Embryonic facial prominence (tissue), 1 donor: ENCODE measurements at regions not wholly inside any gene's neighbourhood (a gene's known extent, or its start where the extent isn't known, plus 50 kb on each side); places are given as distances from the start of the nearest gene placed in this dataset.
"Not testable (repeated sequence)": the region's sequence is repeated elsewhere in the genome, so short reads cannot be mapped to it uniquely, and the experiment has no call there.

Experiments used
- DNase-seq: peaks from one replicate; pipeline ENCODE4 v3.0.0-alpha.2; 2016; ENCODE audit errors: extremely low spot score

GRCh38 chr4:18479825-18480224, 458.3 kb upstream of the LCORL start:
- no peak for DNase-seq

- DNase-seq = no peak
Observed at GRCh38 chr4:18463987-18464559, 442.5 kb upstream of the LCORL start.

GRCh38 chr4:18458465-18458864, 436.9 kb upstream of the LCORL start:
- DNase-seq = no peak

- DNase-seq = no peak
Observed at GRCh38 chr4:18454349-18454748, 432.8 kb upstream of the LCORL start.

- no peak for DNase-seq
Observed at GRCh38 chr4:18445110-18445509, 423.6 kb upstream of the LCORL start.

GRCh38 chr4:18444206-18444605, 422.7 kb upstream of the LCORL start:
- no peak for DNase-seq

- no peak for DNase-seq
Observed at GRCh38 chr4:18442957-18443356, 421.4 kb upstream of the LCORL start.

- DNase-seq = no peak
Observed at GRCh38 chr4:18441676-18442075, 420.1 kb upstream of the LCORL start.

GRCh38 chr4:18441203-18441590, 419.6 kb upstream of the LCORL start:
- no peak for DNase-seq

- no peak for DNase-seq
Observed at GRCh38 chr4:18440527-18441202, 419.1 kb upstream of the LCORL start.

- no peak for DNase-seq
Observed at GRCh38 chr4:18439311-18439710, 417.8 kb upstream of the LCORL start.

- DNase-seq = no peak
Observed at GRCh38 chr4:18435781-18436180, 414.2 kb upstream of the LCORL start.

GRCh38 chr4:18422685-18423084, 401.1 kb upstream of the LCORL start:
- no peak for DNase-seq

- DNase-seq = no peak
Observed at GRCh38 chr4:18421519-18421918, 400.0 kb upstream of the LCORL start.

GRCh38 chr4:18419780-18420179, 398.2 kb upstream of the LCORL start:
- DNase-seq = no peak

GRCh38 chr4:18418195-18418898, 396.8 kb upstream of the LCORL start:
- DNase-seq = not testable (repeated sequence)

- DNase-seq = not testable (repeated sequence)
Observed at GRCh38 chr4:18417651-18418050, 396.1 kb upstream of the LCORL start.

GRCh38 chr4:18406264-18406663, 384.7 kb upstream of the LCORL start:
- no peak for DNase-seq

GRCh38 chr4:18405054-18405453, 383.5 kb upstream of the LCORL start:
- DNase-seq = no peak

- DNase-seq = no peak
Observed at GRCh38 chr4:18404642-18405041, 383.1 kb upstream of the LCORL start.

GRCh38 chr4:18403327-18403726, 381.8 kb upstream of the LCORL start:
- no peak for DNase-seq

- no peak for DNase-seq
Observed at GRCh38 chr4:18401868-18402267, 380.3 kb upstream of the LCORL start.

GRCh38 chr4:18401425-18401824, 379.9 kb upstream of the LCORL start:
- DNase-seq = no peak
